Endothelial cell of umbilical vein (primary cell): ENCODE measurements at regions not wholly inside any gene's neighbourhood (a gene's known extent, or its start where the extent isn't known, plus 50 kb on each side); places are given as distances from the start of the nearest gene placed in this dataset.

Experiments
- BruUV-seq: library from RNA; stranded (reverse); fragments of 400-500 nt; replicated peaks from 2 replicates; lab custom pipeline; 2021; lab: Mats Ljungman, UMichigan
- CTCF ChIA-PET: fragments of 300-600, 350-600 bp; sonication (Branson Sonifier 250); formaldehyde crosslinking; loops from one replicate; lab custom pipeline; 2021; ENCODE audit warnings: antibody characterized with exemption, inconsistent platforms; lab: Charles Lee
- POLR2A ChIA-PET: fragments of 300-600, 350-600 bp; sonication (Branson Sonifier 250); formaldehyde crosslinking; loops from one replicate; lab custom pipeline; 2021; ENCODE audit warnings: antibody characterized with exemption, inconsistent platforms; lab: Charles Lee
- DNase-seq: peaks from one replicate; pipeline ENCODE4 v3.0.0-alpha.2; 2011; ENCODE audit warnings: low read depth, low spot score
- FAIRE-seq: peaks from 2 replicates; lab custom pipeline; 2011; peaks lifted over from hg19 to GRCh38; lab: Jason Lieb, UNC
- H2AFZ ChIP-seq: 2 replicates; pipeline ENCODE4 v1.6.0; 2012; ENCODE audit warnings: low read depth, low read length, control low read depth, inconsistent platforms
- H3K27ac ChIP-seq: 2 replicates; pipeline ENCODE4 v1.5.1; 2011; ENCODE audit warnings: low read depth, mild to moderate bottlenecking, control low read depth, low read length, moderate library complexity; ENCODE audit not compliant: insufficient read depth
- H3K27me3 ChIP-seq, 2 experiments: 2 replicates each; pipeline versions ENCODE4 v1.6.0 to v1.6.1; 2011; ENCODE audit warnings: low read length in 2 of 2, mixed read lengths in 1 of 2; ENCODE audit not compliant: control insufficient read depth in 2 of 2, insufficient read depth in 2 of 2
- H3K36me3 ChIP-seq, 2 experiments: 2 replicates in 1 of 2; 3 replicates in 1 of 2; pipeline ENCODE4 v1.5.1; 2011; ENCODE audit warnings: low read length in 2 of 2, mild to moderate bottlenecking in 1 of 2, moderate library complexity in 1 of 2; ENCODE audit not compliant: control insufficient read depth in 2 of 2, insufficient read depth in 2 of 2; ENCODE audit errors: extremely low read depth in 1 of 2
- H3K4me1 ChIP-seq: 3 replicates; pipeline ENCODE4 v1.5.1; 2011; ENCODE audit warnings: mild to moderate bottlenecking, low read length; ENCODE audit not compliant: control insufficient read depth, insufficient read depth; ENCODE audit errors: extremely low read depth
- H3K4me2 ChIP-seq: 2 replicates; pipeline ENCODE4 v1.6.1; 2011; ENCODE audit warnings: low read length, control low read depth, mixed read lengths; ENCODE audit not compliant: insufficient read depth
- H3K4me3 ChIP-seq, 3 experiments: fragments of 200-600 bp in 1 of 3; sonication (generic), shearing (Covaris generic) in 1 of 3; replicated peaks in 1 of 3; 2 replicates each; pipeline ENCODE4 v1.5.1; 2011 to 2016; ENCODE audit warnings: control low read depth in 3 of 3, low read length in 3 of 3, mild to moderate bottlenecking in 2 of 3, inconsistent platforms in 1 of 3, low read depth in 1 of 3, moderate library complexity in 1 of 3; ENCODE audit not compliant: insufficient read depth in 1 of 3
- H3K79me2 ChIP-seq: 2 replicates; pipeline ENCODE4 v1.6.0; 2012; ENCODE audit warnings: low read length, inconsistent platforms; ENCODE audit not compliant: control insufficient read depth, insufficient read depth
- H3K9ac ChIP-seq: replicated peaks from 2 replicates; pipeline ENCODE3; 2011; ENCODE audit warnings: low read length, control low read depth; ENCODE audit not compliant: insufficient read depth; ENCODE audit errors: extremely low read depth
- H3K9me1 ChIP-seq: replicated peaks from 3 replicates; pipeline ENCODE4 v1.6.0; 2011; ENCODE audit warnings: mild to moderate bottlenecking, low read length; ENCODE audit not compliant: control insufficient read depth, insufficient read depth; ENCODE audit errors: extremely low read depth
- H3K9me3 ChIP-seq: replicated peaks from 2 replicates; pipeline ENCODE4 v1.5.1; 2012; ENCODE audit warnings: low read length, inconsistent platforms; ENCODE audit not compliant: control insufficient read depth, insufficient read depth
- H4K20me1 ChIP-seq: replicated peaks from 2 replicates; pipeline ENCODE3; 2011; ENCODE audit warnings: mild to moderate bottlenecking, low read length; ENCODE audit not compliant: control insufficient read depth, insufficient read depth; ENCODE audit errors: extremely low read depth
- EZH2 ChIP-seq: IDR thresholded peaks from 2 replicates; pipeline ENCODE4 v1.6.1; 2012; ENCODE audit warnings: borderline replicate concordance, low read depth, mild to moderate bottlenecking, moderate library complexity, low read length, inconsistent platforms; ENCODE audit not compliant: severe bottlenecking
- FOS ChIP-seq: IDR thresholded peaks from 2 replicates; pipeline ENCODE4 v1.6.1; 2011; ENCODE audit warnings: mild to moderate bottlenecking, low read length, moderate library complexity, borderline replicate concordance; ENCODE audit not compliant: insufficient read depth
- GATA2 ChIP-seq: IDR thresholded peaks from 2 replicates; pipeline ENCODE4 v1.7.0; 2011; ENCODE audit warnings: low read depth, mild to moderate bottlenecking, moderate library complexity, mixed read lengths, low read length; ENCODE audit not compliant: insufficient read length, insufficient read depth
- JUN ChIP-seq: IDR thresholded peaks from 2 replicates; pipeline ENCODE4 v1.6.1; 2011; ENCODE audit warnings: borderline replicate concordance, low read depth; ENCODE audit not compliant: insufficient read length, insufficient read depth
- MYC ChIP-seq: IDR thresholded peaks from one replicate; pipeline ENCODE4 v1.6.1; 2011; ENCODE audit warnings: mild to moderate bottlenecking, low read depth, low read length
- POLR2A ChIP-seq: IDR thresholded peaks from 2 replicates; pipeline ENCODE4 v1.6.1; 2012; ENCODE audit warnings: low read depth, mild to moderate bottlenecking, control low read depth, low read length
- POLR2AphosphoS5 ChIP-seq: IDR thresholded peaks from 2 replicates; pipeline ENCODE4 v1.6.1; 2012; ENCODE audit warnings: low read depth, mild to moderate bottlenecking, control low read depth, low read length, moderate library complexity; ENCODE audit not compliant: insufficient read depth
- dilution Hi-C: fragments of 300-500 bp; cut with MboI; formaldehyde crosslinking; loops from one replicate; pipeline ENCODE4 v1.15.0; 2019; ENCODE audit warnings: low sequenced_read_pairs; ENCODE audit not compliant: extremely low pct_ligation_motif_present
- intact Hi-C: fragments of 100-400 bp; cut with micrococcal nuclease; formaldehyde crosslinking; loops from one replicate; pipeline ENCODE4 v1.10.0; 2022
- TF ChIP-seq, protein P1 (sequence below), 2 donors: IDR thresholded peaks; 1 replicate in 1 of 2; 2 replicates in 1 of 2; pipeline ENCODE4 v1.5.1; 2011; ENCODE audit warnings: low read length in 2 of 2, mild to moderate bottlenecking in 2 of 2, moderate library complexity in 2 of 2, control low read depth in 1 of 2, inconsistent platforms in 1 of 2, low read depth in 1 of 2; ENCODE audit not compliant: insufficient read depth in 1 of 2; ENCODE audit errors: extremely low read depth in 1 of 2
- TF ChIP-seq, protein P2 (sequence below): IDR thresholded peaks from 2 replicates; pipeline ENCODE4 v1.6.1; 2011; ENCODE audit not compliant: insufficient read depth, insufficient read length

DNA sequence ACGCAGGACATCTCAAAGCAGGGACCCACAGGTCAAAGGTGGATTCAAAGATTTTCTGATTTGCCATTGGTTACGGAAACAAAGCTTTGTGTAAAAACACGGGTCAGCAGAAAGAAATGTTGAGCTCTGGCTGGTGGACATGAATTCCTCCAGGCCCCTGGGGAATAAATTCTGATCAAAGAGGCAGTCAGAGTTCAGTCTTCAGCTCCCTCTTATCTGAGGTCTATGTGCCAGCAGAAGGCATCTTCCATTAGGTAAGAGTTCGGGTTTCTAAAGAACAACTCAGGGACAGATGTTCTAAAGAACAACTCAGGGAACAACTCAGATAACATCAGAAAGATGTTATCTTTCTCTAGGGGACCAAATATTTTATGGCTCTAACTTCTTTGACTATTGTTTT lies 64.9 kb upstream of the PALS2 start:
- POLR2A ChIA-PET: no interaction called here
- CTCF ChIA-PET: no interaction called here
- BruUV-seq: no TSS peak
- H3K9me3 ChIP-seq: no peaks in the 10 kb centered on the region
- H3K79me2 ChIP-seq: no peaks in the 10 kb centered on the region
- H2AFZ ChIP-seq: no peak overlapping the region
- no peak overlapping the region for H3K4me2 ChIP-seq
- dilution Hi-C loops (no loop called here), intact Hi-C loops (no loop called here)
- FAIRE-seq (no peak), DNase-seq (no peak)
- no peak overlapping the region for H3K27ac ChIP-seq
- no peak overlapping the region for H3K9ac ChIP-seq
- no peak for TF ChIP-seq POLR2AphosphoS5
- TF ChIP-seq MYC: no peak
- no peak for TF ChIP-seq GATA2
- TF ChIP-seq JUN: no peak
- TF ChIP-seq POLR2A: no peak
- TF ChIP-seq, protein P1, sequence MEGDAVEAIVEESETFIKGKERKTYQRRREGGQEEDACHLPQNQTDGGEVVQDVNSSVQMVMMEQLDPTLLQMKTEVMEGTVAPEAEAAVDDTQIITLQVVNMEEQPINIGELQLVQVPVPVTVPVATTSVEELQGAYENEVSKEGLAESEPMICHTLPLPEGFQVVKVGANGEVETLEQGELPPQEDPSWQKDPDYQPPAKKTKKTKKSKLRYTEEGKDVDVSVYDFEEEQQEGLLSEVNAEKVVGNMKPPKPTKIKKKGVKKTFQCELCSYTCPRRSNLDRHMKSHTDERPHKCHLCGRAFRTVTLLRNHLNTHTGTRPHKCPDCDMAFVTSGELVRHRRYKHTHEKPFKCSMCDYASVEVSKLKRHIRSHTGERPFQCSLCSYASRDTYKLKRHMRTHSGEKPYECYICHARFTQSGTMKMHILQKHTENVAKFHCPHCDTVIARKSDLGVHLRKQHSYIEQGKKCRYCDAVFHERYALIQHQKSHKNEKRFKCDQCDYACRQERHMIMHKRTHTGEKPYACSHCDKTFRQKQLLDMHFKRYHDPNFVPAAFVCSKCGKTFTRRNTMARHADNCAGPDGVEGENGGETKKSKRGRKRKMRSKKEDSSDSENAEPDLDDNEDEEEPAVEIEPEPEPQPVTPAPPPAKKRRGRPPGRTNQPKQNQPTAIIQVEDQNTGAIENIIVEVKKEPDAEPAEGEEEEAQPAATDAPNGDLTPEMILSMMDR (IDR thresholded peaks at IDR 0.05; ENCODE audit: extremely low read depth in 1 of 2, insufficient read depth in 1 of 2, low read depth in 1 of 2, low read length in 2 of 2): no peak
- no peak for TF ChIP-seq FOS
- H3K4me3 ChIP-seq: no peak overlapping the region
- H3K9me1 ChIP-seq: no peaks in the 10 kb centered on the region
- no peaks in the 10 kb centered on the region for H3K4me1 ChIP-seq
- H4K20me1 ChIP-seq: no peaks in the 10 kb centered on the region
- H3K36me3 ChIP-seq: no peaks in the 10 kb centered on the region
- no peaks in the 10 kb centered on the region for H3K27me3 ChIP-seq

DNA sequence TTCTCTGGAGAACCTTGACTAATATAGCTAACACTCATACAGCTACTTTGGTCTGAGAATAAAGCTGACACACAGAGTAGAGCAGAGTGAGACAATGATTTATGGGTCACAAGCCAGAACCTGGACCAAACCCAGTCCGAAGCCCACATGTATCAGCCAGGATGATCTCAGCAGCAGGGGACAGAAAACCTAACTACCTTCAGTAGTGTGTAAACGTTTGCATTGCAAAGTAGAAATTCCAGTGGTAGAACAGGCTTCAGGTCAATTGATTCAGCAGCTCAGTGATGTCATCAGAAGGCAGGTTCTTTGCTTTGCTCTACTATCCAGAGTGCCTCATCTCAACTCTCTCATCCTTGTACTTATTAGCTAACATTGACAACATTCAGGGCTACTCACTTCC lies 62.5 kb upstream of the PALS2 start:
- Histone ChIP-seq H3K9me1 (no peaks in the 10 kb centered on the region), H3K9ac (no peak overlapping the region), H3K4me2 (no peak overlapping the region), H3K4me1 (no peaks in the 10 kb centered on the region), H3K27me3 (no peaks in the 10 kb centered on the region), H3K79me2 (no peaks in the 10 kb centered on the region), H3K36me3 (no peaks in the 10 kb centered on the region), H3K27ac (no peak overlapping the region), H2AFZ (no peak overlapping the region), H3K9me3 (no peaks in the 10 kb centered on the region), H4K20me1 (no peaks in the 10 kb centered on the region), H3K4me3 (no peak overlapping the region)
- dilution Hi-C loops (no loop called here), intact Hi-C loops (no loop called here)
- ChIA-PET POLR2A (no interaction called here), CTCF (no interaction called here)
- FAIRE-seq (no peak), DNase-seq (no peak)
- TF ChIP-seq GATA2: no peak
- no peak for TF ChIP-seq FOS
- TF ChIP-seq MYC: no peak
- TF ChIP-seq JUN: no peak
- TF ChIP-seq EZH2: no peak
- TF ChIP-seq, protein P2, sequence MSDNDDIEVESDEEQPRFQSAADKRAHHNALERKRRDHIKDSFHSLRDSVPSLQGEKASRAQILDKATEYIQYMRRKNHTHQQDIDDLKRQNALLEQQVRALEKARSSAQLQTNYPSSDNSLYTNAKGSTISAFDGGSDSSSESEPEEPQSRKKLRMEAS: no peak
- TF ChIP-seq POLR2AphosphoS5: no peak
- no peak for TF ChIP-seq POLR2A
- TF ChIP-seq, protein P1 (IDR thresholded peaks at IDR 0.05; ENCODE audit: extremely low read depth in 1 of 2, insufficient read depth in 1 of 2, low read depth in 1 of 2, low read length in 2 of 2): no peak
- BruUV-seq: no TSS peak
